SK-N-MC (cell line): ENCODE measurements at regions not wholly inside any gene's neighbourhood (a gene's known extent, or its start where the extent isn't known, plus 50 kb on each side); places are given as distances from the start of the nearest gene placed in this dataset.

ENCODE experiments used
- EZH2 ChIP-seq: fragments of 200-600 bp; sonication (generic); IDR thresholded peaks from one replicate; pipeline ENCODE4 v1.6.1; 2017; ENCODE audit warnings: antibody characterized with exemption
- FOXP2 ChIP-seq: optimal IDR thresholded peaks from 2 replicates; pipeline ENCODE3; 2011; ENCODE audit warnings: mild to moderate bottlenecking, moderate library complexity; ENCODE audit not compliant: insufficient read depth; ENCODE audit errors: extremely low read length, control extremely low read depth
- POLR2AphosphoS5 ChIP-seq: IDR thresholded peaks from 2 replicates; pipeline ENCODE4 v1.6.1; 2012; ENCODE audit warnings: mild to moderate bottlenecking, low read depth, low read length, borderline replicate concordance

DNA sequence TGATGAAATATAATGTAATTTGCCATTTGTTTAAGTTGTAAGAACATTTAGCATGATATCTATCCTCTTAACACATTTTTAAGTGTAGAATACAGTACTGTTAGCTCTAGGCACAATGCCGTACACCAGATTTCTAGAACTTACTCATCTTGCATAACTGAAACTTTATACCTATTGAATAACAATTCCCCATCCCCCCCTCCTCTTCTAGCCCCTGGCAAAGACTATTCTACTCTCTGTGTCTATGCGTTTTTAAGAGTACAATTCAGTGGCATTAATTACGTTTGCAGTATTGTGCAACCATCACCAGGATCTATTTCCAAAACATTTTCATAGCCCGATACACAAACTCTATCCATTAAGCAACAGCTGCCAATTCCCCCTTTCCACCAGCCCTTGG, 261.7 kb downstream of the PLOD2 start:
- TF ChIP-seq POLR2AphosphoS5 = no peak
- TF ChIP-seq EZH2 = no peak
- no peak for TF ChIP-seq FOXP2
